Right renal cortex interstitium (tissue), 3 donors: ENCODE measurements at regions not wholly inside any gene's neighbourhood (a gene's known extent, or its start where the extent isn't known, plus 50 kb on each side); places are given as distances from the start of the nearest gene placed in this dataset.

Experiments used
- DNase-seq, 3 donors: peaks; one replicate each; pipeline ENCODE4 v3.0.0-alpha.2; 2013; ENCODE audit warnings: low read depth in 3 of 3, low spot score in 2 of 3

DNA sequence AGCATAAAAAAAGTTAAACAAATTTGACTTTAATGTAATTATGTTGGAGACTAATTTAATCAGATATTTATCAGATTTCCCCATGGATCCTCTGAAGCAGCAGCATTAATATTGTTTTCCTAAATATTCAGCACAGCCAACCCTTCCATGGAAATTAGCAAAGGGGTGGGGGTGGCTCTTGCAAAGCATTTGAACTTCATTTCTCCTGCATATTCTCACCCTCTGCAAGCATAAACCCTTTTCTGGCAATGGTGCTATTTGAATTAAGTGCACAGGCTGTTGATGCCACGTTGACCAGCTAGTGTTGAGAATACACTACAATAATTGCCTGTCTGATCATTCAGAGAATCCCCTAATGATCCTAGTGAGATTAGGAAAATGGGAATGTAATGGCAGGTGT, 488.1 kb upstream of the KLF12 start:
- no peak for DNase-seq

DNA sequence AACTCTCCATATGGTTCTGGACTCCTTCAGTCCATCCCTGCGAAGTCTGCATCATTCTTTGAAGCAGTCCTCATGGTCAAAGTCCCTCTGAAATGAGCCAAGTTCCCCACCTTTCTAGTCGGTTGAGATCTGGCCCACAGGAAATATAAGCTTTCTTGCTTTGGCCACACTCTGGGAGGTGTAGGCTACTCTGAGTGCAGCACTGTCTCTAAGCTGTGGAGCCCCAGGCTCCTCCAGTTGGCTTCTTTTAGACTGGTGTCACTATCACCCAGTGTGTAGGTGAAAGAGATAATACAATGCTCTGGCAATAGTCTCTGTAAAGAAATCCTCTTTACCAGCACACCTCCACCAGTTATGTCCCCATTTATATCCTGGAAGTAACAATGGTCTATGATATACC, 486.5 kb upstream of the KLF12 start:
- no peak for DNase-seq

DNA sequence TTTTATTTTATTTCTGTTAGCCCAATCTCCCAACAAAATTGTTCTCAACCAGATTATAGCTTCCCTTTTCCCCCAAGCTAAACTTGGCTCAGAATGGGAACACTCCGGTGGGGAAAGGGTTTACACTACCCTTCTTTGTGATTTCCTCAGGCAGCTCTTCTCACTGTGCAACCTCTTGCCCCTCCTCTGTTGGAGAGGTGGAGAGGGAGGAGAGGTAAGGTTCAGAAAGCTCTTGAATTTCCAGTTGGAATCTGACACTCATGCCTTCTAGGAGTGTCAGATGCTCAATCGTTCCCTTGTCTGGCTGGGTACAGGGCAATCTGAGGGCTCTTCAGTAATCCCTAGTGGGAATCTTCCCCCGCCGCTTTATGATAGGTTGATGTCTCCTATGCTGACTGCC, 486.1 kb upstream of the KLF12 start:
- no peak for DNase-seq

DNA sequence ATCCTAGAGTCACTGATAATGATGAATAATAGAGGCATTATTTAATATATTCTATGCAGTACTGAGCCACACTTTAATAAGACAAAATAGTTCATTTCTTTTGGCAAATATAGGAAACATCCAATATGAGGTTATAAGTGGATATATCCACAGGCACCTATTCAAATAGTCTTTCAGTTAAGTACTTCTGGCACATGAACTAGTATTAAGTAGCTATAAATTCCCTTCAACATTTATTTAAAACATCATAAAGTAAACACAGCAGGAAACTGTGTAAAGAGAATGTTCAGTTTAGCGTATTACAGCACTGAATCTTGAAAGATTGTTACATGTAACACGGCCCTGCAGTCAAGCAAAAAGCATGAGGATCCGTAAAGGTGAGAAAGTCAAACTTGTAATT, 463.3 kb upstream of the KLF12 start:
- no peak for DNase-seq

DNA sequence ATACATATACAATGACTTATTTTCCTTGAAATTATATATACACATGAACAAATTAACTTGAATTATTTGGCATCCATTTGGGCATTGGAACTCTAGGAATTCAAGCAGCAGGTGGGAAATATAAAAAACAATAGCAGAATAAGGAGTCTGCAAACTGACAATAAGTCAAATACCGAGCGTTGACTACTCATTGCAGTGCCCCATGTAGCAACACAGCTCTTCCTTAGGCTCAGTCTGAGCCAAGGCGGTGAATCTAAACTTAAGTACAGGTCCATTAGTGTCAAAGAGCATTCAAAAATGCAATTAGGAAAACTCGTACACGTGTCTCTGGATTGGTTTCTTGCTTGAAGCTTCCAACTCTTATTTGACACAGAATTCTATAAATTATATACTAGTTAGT, 462.5 kb upstream of the KLF12 start:
- no peak for DNase-seq

DNA sequence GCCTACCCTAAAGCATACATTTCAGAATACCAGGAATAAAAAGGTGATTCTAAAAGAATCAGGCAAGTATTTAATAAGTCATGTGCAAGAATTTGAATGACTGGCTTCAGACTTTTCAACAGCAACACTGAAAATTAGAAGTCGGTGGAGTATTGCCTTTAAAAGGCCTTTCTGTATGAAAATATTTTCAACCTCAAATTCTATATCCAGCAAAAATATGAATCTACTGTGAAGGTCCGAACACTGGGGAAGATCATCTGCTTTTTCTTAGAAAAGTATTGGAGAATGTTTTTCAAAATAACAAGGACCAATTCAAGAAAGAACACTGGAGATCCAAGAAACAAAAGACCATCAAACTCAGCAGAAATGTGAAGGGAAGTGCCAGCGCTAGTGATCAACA, 459.5 kb upstream of the KLF12 start:
- DNase-seq: no peak

DNA sequence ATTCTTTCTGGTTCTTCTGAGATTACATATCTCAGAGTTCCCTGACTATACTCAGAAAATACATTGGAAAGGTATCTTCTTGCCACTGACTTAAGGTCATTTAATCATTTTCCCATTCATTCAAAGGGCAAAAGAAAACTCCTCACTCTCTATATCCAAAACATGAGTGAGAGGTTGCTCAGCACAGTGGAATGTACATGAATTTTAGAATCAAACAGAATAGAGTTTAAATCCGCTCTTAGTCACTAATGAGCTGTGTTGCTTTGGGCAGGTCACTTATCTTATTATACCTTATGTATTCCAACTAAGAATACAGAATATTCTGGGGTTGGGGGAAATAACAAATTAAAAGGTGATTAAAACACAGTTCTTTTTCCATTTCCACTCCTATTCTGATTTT, 452.6 kb upstream of the KLF12 start:
- DNase-seq: no peak

DNA sequence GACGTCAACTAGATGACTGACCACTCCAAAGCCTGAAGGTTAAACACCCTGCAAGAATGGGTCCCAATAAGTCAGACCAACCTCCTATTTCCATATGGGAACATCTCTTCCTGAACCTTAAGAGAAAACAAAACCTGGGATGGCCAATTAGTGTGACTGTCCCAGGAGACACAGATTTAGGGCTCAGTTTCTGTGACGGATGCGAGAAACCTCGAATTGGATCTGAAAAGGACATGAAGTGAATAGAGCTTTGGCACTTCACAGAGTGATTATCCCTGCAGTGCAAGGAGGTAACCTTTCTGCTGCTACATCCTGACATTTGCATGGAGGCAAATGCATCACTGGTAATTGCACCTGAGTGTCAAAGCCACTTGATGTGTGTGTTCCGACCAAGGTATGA, 442.2 kb upstream of the KLF12 start:
- no peak for DNase-seq

DNA sequence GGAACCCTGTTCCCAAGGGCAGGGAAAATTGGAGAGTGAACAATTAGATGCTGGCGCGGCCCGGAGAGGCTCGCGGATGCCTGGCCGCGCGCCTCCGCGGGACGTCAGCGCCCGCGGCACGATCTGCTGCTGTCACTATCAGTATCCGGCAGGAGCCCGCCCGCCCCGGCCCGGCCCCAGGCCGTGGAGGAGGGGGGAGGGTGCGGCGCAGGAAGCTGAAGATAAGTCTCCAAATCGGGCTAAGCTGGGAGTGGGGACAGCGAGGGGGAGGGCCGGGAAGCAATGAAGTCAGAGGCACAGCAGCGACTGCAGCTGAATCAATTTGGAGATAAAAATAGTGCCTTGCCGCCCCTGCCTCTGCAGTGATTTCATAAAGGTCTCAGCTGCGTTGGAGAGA, 441.5 kb upstream of the KLF12 start:
- peak; percentile 25 to 48 (median 47) for DNase-seq

DNA sequence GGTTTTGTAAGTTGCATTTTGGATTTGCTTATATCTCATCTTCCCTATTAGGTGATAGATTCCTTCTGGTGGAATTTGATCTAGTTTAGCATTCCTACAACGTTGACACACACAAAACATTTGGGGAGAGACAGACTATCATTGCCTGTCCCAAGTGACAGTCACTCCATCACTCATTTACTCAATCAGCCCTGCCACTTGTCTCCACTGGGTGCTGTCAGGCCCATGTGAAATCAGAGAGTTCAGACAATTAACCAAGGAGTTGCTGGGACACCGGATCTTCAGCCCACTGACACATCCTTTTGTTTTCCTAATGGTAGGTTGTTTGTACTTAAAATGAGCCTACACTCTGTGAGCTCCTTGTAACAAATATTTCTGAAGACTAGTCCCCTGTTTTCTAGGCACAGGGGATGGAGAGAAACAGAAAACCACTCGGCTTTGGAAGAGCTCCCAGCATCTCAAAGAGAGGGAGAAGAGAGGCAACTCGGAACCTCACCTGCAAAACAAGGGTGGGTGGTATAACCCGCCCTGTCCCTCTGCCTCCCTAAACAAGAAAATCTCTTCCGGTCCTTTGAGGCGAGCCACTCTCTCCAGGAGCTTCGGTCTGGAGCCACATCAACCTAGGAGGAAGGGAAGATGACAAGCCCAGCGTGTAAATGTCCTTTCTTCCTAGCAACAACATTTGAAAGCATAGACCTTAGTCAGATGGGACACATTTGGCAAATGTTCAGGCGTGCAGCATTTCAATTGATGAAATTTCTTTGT, 440.9 kb upstream of the KLF12 start:
- DNase-seq: peak in 1 of 3 donors; percentile 18

DNA sequence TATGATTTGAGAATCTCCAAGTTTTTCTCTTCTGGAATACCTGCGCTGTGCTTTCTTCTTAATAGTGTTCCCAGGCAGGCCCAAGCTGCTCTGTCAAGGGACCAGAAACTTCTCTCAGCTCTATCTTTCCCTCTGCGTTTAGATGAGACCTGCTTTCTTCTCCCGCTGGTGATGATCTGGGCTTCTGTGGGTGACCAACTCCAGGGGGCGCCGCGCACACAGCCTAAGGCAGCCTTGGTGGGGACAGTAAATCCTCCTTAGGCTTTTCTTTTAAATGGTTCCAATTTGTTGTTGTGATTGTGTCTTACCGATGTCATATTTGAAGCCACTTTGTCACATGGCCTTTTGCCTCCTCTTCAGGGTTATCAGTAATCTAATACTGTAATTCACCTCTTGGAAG, 439.4 kb upstream of the KLF12 start:
- DNase-seq: no peak

DNA sequence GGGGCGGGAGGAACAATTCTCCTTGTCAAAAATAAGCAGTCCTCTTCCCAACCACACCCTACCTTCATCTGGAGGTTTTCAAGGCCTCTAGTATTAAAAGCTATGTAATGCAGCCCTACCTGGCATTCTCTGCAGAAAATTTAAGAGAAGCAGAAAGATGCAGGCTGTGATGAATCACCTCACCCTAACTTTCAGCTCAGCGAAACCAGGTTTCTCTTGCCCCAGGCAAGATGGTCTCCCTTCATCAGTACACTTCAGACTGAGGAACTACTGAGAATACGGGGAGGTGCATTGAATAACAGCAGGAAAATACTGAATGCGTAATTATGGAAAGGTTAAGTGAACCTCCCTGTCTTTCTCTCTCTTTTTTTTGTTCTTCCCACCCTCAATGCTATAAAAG, 437.6 kb upstream of the KLF12 start:
- DNase-seq: no peak

DNA sequence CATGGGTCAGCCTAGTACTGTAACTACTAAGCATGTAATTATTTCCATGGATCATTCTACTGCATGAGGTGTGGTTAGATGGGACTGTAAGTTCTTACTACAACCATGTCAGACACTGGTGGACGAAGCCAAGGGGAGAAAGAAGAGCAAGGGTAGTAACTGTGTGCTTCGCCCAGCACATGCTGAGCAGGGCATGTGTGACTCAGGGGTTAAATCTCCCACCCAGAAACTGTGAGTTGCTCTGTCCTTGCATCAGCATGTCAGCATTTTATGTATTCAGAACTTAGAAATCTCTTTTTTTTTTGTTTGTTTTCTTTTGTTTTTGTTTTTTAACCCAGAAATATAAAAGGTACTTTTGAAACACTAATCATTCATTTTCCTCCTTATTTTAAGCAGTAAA, 436.6 kb upstream of the KLF12 start:
- DNase-seq: no peak

DNA sequence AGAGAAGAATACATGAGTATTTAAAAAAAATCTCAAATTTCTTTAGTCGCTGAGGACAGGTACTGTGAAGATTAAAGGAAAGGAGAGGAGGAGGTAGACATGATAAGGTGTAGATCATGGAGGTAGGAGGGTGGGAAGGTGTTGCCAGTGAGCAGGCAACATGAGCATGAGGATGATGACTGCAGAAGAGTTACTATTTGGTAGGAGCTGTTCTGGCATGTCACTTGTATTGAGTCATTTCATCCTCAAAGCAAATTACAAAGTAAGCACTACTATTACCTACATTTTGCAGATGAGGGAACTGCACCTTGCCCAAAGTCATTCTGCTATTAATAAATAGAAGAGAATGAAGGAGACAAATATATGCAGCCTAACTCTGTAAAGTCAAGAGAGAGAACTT, 435.8 kb upstream of the KLF12 start:
- no peak for DNase-seq

DNA sequence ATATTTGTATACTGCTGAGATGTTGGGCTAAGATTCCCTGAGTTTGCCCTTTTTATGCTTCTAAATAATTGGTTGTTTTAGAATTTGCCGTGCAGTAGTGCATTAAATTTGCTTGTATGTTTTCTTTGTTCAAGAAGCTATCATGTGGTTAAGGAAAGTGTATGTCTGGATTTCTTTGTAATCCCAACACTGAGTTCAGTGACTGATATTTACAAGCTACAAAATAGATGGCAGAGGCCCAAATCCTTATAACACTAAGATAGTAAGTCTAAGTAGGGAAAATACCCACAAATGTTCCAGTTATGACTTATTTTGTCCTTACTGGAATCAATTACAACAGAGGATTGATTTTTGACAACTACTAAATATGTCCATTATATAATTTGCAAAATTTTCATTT, 435.0 kb upstream of the KLF12 start:
- no peak for DNase-seq

DNA sequence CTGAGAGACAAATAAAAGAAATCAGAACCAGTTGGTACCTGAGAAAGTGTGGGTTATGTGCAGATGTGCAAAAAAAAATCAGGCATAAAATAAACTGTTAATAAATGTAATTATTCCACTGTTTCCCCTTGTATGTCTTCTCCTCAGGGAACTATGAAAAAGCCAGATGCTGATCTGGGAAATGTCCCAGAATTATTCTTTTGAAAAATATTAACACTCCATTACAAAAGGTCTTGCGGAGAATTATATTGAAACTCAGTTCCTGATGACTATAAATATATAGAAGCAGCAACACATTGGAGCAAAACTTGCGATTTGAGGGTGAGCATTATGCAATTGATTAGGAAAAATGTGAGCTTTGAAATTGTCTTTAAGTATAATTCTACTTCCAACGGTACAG, 433.3 kb upstream of the KLF12 start:
- DNase-seq: no peak

DNA sequence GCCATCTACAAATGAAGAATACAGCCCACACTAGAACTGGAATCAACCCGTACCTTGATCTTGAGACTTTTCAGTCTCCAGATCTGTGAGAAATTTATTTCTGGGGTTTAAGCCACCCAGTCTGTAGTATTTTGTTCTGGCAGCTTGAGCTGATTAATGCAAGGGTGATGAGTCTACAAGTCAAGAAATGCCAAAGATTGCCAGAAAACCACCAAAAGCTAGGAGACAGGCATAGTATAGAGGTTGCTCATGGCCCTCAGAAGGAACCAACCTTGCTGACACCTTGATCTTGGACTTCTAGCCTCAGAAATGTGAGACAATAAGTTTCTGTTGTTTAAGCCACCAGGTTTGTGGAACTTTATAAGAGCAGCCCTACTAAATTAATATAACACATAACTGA, 428.2 kb upstream of the KLF12 start:
- DNase-seq: no peak

DNA sequence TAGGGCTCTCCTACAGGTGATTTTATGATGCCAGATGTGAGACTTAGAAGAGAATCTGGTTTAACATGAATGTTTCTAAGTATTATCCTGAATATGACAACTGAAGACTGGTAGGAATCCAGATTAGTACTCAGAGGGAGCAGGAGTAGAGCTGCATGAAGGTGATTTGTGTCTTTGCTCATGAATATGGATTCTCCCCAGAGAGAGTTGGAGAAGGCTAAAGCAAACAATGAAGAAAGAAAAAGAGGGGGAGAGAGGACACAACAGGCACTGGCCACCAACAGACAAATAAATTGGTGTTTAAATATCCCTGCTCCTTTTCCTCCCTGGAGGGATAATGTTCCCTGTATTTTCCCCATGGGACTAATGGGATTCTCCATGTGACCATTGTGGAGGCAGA, 427.0 kb upstream of the KLF12 start:
- no peak for DNase-seq

DNA sequence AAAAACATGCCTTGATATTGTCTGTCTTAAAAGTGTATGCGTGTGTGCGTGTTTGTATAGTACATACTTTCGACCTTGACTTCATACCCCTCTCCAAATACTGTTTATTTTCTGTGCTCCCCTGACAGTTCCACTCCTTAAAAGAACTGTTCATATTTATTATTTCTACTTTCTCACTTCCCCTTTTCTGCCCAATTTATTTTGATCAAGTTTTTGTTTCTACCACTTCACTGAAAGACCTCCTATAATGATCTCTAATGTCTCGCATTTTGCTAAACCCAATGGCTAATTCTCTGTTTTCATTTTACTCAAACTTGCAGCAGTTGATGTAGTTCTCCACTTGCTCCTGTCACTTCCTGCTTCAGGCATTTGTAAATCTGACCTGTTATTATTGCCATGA, 426.1 kb upstream of the KLF12 start:
- no peak for DNase-seq

DNA sequence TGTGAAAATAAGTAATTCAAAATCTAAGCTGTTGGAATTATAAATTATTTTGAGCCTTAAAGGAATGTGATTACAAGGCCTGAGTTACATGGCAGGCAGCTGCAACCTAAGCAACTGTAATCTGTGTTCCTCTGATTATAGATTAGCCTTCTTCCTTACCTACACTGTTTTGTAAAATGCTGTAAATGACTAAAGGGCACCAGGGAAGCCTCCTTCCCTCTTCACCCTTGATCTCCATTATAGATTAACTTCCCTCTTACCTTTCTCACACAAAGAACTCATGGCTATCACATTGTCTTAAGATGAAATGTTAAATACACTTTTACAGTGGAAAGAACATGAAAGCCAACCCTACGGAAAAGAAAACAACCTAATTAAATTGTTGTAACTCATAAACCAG, 423.7 kb upstream of the KLF12 start:
- no peak for DNase-seq

DNA sequence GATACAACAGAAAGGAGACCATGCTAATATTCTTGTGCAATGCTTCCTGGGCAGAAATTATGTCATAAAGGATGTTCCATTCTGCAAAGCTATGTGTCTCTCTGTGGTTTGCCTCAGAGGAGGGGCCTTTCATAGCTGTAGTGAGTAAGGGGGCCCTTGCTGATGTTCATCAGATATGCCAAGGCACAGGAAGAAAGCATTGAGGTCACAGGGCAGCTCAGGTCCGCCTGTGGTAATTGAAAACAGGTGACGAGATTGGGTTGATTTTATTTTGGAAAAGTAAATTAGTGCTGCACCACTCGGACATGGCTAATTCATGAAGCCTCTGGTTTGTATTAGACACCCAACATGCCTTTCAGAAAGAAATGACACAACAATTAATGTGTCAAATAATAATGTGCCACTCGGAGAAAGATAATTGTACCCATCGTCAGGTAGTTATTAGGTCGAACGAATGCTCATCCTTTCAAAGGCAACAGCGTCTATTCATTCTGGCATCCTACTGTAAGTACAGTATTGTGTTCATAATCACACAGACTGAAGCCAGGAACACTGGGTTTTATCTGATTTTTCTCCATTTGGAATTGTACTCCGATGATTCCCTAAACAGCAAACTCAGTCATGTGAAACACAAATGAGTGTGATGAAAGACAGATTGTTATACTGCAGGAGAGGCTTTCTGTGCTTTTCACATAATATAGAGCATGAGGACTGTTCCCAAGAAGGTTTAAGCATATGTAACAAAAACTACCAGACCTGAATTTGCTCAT, 421.6 kb upstream of the KLF12 start:
- no peak for DNase-seq

DNA sequence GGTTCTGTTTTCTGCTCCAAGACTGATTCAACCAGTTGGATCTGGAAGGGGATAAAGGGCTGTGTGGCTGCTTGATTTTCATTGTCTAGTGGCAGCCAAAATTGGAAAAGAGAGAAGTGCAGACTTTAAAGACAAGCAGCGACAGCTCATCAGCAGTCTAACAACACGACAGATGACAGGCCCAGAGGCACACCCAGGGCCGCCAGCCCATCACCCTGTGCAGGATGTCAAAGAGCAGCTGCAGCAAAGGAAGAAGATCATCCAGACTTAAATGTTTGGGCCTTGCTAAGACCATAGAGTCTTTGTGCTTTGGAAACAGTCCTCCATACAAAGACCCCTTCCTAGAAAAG, 421.0 kb upstream of the KLF12 start:
- DNase-seq: no peak
